NCI-H1092 treated with DMSO at 0.1 percent for 48 hours (cell line): ENCODE measurements at regions not wholly inside any gene's neighbourhood (a gene's known extent, or its start where the extent isn't known, plus 50 kb on each side); places are given as distances from the start of the nearest gene placed in this dataset.
"Not testable (repeated sequence)": the region's sequence is repeated elsewhere in the genome, so short reads cannot be mapped to it uniquely, and the experiment has no call there.

ENCODE experiments used
- DNase-seq: peaks from one replicate; lab custom pipeline; 2025; lab: John Stamatoyannopoulos, UW

GRCh38 chr10:28444031-28444430, 88.9 kb upstream of the WAC start:
- no peak for DNase-seq

GRCh38 chr10:28445516-28445915, 87.4 kb upstream of the WAC start:
- DNase-seq: no peak

- DNase-seq: no peak
Observed at GRCh38 chr10:28449382-28449781, 83.5 kb upstream of the WAC start.

GRCh38 chr10:28449926-28450325, 83.0 kb upstream of the WAC start:
- DNase-seq: no peak

- no peak for DNase-seq
Observed at GRCh38 chr10:28453926-28454325, 79.0 kb upstream of the WAC start.

- DNase-seq: no peak
Observed at GRCh38 chr10:28457110-28457509, 75.8 kb upstream of the WAC start.

- DNase-seq: not testable (repeated sequence)
Observed at GRCh38 chr10:28457873-28458272, 75.0 kb upstream of the WAC start.

GRCh38 chr10:28459453-28460144, 73.3 kb upstream of the WAC start:
- no peak for DNase-seq

- no peak for DNase-seq
Observed at GRCh38 chr10:28463141-28463540, 69.8 kb upstream of the WAC start.

- DNase-seq: peak; percentile 69
Observed at GRCh38 chr10:28463676-28464395, 69.1 kb upstream of the WAC start.

- no peak for DNase-seq
Observed at GRCh38 chr10:28467615-28468014, 65.3 kb upstream of the WAC start.

GRCh38 chr10:28468707-28469483, 64.0 kb upstream of the WAC start:
- no peak for DNase-seq

GRCh38 chr10:28470873-28471651, 61.9 kb upstream of the WAC start:
- DNase-seq: no peak

- DNase-seq: no peak
Observed at GRCh38 chr10:28471652-28472050, 61.3 kb upstream of the WAC start.

GRCh38 chr10:28478646-28479045, 54.3 kb upstream of the WAC start:
- DNase-seq: no peak

GRCh38 chr10:28479425-28479865, 53.5 kb upstream of the WAC start:
- no peak for DNase-seq

GRCh38 chr10:28479927-28480627, 52.8 kb upstream of the WAC start:
- DNase-seq: no peak

- DNase-seq: no peak
Observed at GRCh38 chr10:28480628-28480965, 52.3 kb upstream of the WAC start.

- DNase-seq: not testable (repeated sequence)
Observed at GRCh38 chr10:28481346-28481745, 51.6 kb upstream of the WAC start.

- DNase-seq: no peak
Observed at GRCh38 chr10:28481968-28482367, 51.0 kb upstream of the WAC start.
